Right atrium auricular region (tissue), 2 donors: ENCODE measurements at regions not wholly inside any gene's neighbourhood (a gene's known extent, or its start where the extent isn't known, plus 50 kb on each side); places are given as distances from the start of the nearest gene placed in this dataset.

Experiments used
- DNase-seq: peaks from one replicate; pipeline ENCODE4 v3.0.0-alpha.2; 2019; ENCODE audit warnings: low spot score
- H3K27ac ChIP-seq, 2 donors: fragments of 200-600 bp; sonication (generic); 1 replicate in 1 of 2; 2 replicates in 1 of 2; pipeline ENCODE4 v1.5.1; 2016 to 2019
- H3K27me3 ChIP-seq, 2 donors: fragments of 200-600 bp; sonication (generic); one replicate each; pipeline versions ENCODE4 v1.5.1 to v1.6.0; 2017 to 2019
- H3K36me3 ChIP-seq: fragments of 200-600 bp; sonication (generic); one replicate; pipeline ENCODE4 v1.5.1; 2016
- H3K4me1 ChIP-seq, 2 donors: fragments of 200-600 bp; sonication (generic); one replicate each; pipeline versions ENCODE4 v1.5.1 to v1.6.0; 2017 to 2019
- H3K4me3 ChIP-seq, 2 donors: fragments of 200-600 bp; sonication (generic); 1 replicate in 1 of 2; 2 replicates in 1 of 2; pipeline ENCODE4 v1.5.1; 2017 to 2019; ENCODE audit warnings: mild to moderate bottlenecking in 1 of 2, moderate library complexity in 1 of 2
- H3K9me3 ChIP-seq, 2 donors: fragments of 200-600 bp; sonication (generic); one replicate each; pipeline ENCODE4 v1.5.1; 2019
- TF ChIP-seq, protein P1 (sequence below), 2 donors: fragments of 200-600 bp; sonication (generic); IDR thresholded peaks; one replicate each; pipeline ENCODE4 v1.5.1; 2019; ENCODE audit warnings: antibody characterized with exemption in 2 of 2

DNA sequence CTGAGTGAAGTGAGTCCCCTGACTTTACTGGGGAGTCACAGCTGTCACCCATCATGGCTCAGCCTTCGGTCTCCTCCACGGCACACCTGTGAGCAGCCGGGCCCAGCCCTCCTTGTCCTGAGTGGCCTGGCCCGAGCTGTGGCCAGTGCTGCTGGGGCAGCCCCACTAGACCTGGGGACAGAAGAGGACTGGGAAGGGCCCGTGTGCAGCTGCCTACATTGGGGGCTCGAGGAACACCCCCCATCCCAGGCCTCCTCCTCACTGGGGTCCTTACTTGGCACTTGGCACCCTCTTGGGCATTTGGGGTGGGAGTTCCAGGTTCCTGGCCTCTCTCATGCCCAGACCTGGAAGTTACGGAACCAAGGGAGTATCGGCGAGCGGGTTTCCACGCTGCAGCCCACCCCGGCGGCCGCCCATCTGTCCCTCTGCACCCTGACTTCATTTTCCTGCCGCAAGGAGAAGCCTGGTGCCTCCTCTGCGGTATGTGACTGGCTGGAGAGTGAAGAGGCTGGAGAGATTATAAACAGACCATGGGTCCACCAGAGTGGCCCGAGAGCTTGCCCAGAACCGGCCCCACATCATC, 179.7 kb downstream of the KIF26A start:
- DNase-seq = no peak
- TF ChIP-seq, protein P1, sequence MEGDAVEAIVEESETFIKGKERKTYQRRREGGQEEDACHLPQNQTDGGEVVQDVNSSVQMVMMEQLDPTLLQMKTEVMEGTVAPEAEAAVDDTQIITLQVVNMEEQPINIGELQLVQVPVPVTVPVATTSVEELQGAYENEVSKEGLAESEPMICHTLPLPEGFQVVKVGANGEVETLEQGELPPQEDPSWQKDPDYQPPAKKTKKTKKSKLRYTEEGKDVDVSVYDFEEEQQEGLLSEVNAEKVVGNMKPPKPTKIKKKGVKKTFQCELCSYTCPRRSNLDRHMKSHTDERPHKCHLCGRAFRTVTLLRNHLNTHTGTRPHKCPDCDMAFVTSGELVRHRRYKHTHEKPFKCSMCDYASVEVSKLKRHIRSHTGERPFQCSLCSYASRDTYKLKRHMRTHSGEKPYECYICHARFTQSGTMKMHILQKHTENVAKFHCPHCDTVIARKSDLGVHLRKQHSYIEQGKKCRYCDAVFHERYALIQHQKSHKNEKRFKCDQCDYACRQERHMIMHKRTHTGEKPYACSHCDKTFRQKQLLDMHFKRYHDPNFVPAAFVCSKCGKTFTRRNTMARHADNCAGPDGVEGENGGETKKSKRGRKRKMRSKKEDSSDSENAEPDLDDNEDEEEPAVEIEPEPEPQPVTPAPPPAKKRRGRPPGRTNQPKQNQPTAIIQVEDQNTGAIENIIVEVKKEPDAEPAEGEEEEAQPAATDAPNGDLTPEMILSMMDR (IDR thresholded peaks at IDR 0.05) = no peak
- no peaks in the 10 kb centered on the region for H3K36me3 ChIP-seq
- no peaks in the 10 kb centered on the region for H3K9me3 ChIP-seq
- no peak overlapping the region for H3K4me3 ChIP-seq
- no peaks in the 10 kb centered on the region for H3K27me3 ChIP-seq
- no peak overlapping the region for H3K27ac ChIP-seq
- peaks cover 0 to 25% of the 10 kb centered on the region in 2 donors for H3K4me1 ChIP-seq

DNA sequence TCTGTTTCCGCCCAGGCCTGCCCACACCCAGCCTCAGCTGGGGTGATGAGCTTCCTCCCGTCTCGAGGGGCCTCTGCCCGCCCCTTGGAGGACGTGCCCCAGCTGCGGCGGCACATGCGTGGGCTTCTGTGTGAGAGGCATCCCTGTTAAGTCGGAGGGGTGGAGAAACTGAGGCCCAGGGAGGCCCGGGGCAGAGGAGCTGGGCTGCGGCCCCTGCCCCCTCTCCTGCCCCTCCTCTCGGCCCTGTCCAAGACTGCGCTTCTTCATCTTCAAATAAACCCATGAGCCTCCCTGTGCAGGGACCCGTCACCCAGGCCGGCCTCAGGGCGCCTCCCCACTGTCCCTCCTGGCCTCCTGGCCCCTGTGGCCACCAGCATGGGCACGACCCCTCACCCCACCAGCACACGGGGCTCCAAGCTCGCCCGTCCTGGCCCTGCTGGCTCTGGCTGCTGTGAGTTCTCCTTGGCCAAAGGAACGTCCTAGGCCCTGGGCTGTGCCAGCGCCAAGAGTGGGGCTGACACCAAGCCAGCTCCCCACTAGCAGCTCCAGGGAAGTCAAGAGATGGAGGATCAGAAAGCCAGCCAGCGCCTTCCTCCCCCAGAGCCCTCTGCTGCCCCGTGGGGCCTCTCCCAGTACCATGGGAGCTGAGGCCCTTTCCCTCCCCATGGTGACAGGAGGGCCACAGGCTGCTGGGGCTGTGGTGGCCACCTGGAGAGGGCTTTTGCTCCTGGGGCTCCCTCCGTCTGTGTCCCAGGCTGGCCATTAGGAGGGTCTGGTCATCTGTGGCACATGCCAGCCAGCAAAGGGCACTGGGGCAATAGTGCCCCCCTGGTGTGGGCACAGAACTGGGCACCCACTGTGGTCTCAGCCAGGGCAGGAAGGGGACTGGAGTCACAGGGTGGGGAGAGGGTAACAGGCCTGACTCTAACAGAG, 180.4 kb downstream of the KIF26A start:
- no peaks in the 10 kb centered on the region for H3K9me3 ChIP-seq
- H3K4me3 ChIP-seq = no peak overlapping the region
- no peak overlapping the region for H3K27ac ChIP-seq
- no peaks in the 10 kb centered on the region for H3K36me3 ChIP-seq
- DNase-seq = no peak
- TF ChIP-seq, protein P1 (IDR thresholded peaks at IDR 0.05) = no peak
- H3K4me1 ChIP-seq = peaks cover 0 to 25% of the 10 kb centered on the region in 2 donors
- H3K27me3 ChIP-seq = no peaks in the 10 kb centered on the region

DNA sequence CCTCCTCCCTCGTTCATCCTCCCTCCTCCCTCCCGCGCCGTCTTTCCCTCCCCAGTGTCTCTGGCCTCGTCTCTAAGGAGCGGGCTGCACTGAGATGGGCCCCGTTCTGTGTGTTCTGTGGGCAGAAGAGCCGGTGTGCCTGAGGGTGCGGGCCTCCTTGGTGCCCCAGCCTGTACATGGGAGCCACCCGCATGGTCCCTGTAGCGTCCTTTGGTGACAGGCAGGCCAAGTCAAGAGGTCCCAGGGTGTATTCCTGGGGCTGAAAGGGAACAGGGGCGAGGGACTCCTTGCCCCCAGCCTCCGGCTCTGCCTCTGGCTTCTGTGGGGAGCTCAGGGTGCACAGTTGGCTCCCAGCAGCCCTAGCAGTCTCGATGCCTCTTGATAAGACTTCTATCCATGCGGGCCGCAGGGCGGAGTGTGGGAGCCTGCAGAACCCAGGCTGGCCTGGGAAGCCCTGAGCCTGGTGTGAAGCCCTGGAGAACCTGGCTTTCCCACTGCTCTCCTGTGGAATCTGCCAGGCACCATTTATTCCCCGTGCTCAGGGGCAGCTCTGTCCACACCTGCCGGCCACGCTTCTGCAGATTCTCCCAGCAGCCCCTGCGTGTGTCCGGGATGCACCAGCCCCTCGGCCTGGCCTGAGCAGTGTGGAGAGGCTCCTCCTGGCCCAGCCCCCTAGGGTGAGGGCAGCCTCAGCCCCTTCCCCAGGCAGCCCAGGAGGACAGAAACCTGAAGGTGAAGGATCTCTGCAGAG, 181.3 kb downstream of the KIF26A start:
- no peak for DNase-seq

DNA sequence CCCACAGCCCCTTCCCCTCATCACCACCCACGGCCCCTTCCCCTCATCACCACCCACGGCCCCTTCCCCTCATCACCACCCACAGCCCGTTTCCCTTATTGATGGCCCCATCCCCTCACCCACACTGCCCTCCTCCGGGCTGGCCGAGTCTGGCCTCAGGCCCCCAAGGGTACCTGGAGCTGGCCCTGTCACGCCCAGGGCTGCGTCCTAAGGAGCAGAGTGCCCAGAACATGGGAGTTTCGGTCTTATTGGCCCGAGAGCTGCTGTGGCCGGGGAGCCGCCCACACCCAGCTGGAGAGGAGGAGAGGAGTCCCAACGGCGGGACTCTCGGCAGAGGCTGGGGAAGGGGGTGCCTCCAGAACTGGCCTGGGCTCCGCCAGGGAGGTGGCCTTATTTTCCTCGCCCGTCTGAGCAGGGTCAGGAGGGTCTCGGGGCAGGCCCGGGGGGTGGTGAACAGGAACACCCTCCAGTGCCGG, 182.3 kb downstream of the KIF26A start:
- TF ChIP-seq, protein P1 (IDR thresholded peaks at IDR 0.05) = no peak
- no peaks in the 10 kb centered on the region for H3K27me3 ChIP-seq
- H3K36me3 ChIP-seq = no peaks in the 10 kb centered on the region
- H3K9me3 ChIP-seq = no peaks in the 10 kb centered on the region
- H3K4me1 ChIP-seq = peaks cover 0 to 25% of the 10 kb centered on the region in 2 donors
- no peak for DNase-seq
- H3K4me3 ChIP-seq = no peak overlapping the region
- no peak overlapping the region for H3K27ac ChIP-seq

More for the DNA sequence above, 181.3 kb downstream of the KIF26A start:
- Histone ChIP-seq H3K4me3 (no peak overlapping the region), H3K27me3 (no peaks in the 10 kb centered on the region), H3K9me3 (no peaks in the 10 kb centered on the region), H3K36me3 (no peaks in the 10 kb centered on the region), H3K4me1 (peaks cover 0 to 25% of the 10 kb centered on the region in 2 donors), H3K27ac (no peak overlapping the region)
- TF ChIP-seq, protein P1 (IDR thresholded peaks at IDR 0.05) = no peak

DNA sequence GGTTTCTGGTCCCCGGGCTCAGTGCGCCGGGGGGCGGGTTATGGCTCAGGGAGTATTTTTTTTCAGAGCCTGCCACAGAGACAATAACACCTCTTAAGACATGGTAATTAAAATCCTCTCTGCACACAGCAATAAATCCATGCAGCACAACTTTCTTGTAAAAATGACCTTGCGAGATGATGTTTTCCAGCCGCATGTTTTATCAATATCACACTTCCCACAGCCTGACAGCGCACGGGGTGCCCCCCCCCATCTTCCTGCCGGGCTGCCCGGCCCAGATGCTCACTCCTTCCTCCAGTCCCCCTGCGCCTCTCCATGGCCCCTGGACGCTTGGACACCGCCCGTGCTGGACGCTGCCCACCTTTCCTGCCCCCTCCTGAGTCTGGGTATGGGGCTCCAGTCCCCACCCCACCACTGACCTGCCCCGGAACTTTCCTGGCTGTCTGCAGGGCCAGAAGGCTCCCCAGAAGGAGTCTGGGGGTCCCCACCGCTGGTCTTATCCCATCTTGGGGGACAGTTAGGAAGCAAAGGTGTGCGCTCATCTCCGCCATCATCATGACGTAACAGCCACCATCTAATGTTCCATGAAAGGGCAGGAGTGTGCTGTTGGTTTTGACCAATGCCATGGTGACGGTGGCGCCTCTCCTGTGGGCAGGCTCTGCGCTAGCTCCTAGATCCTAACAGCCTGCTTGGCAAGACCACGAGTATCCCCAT, 182.9 kb downstream of the KIF26A start:
- H3K36me3 ChIP-seq = no peaks in the 10 kb centered on the region
- no peak overlapping the region for H3K27ac ChIP-seq
- no peak for DNase-seq
- H3K9me3 ChIP-seq = no peaks in the 10 kb centered on the region
- H3K4me3 ChIP-seq = no peak overlapping the region
- TF ChIP-seq, protein P1 (IDR thresholded peaks at IDR 0.05) = no peak
- H3K4me1 ChIP-seq = peaks cover 0 to 25% of the 10 kb centered on the region in 2 donors
- no peaks in the 10 kb centered on the region for H3K27me3 ChIP-seq
